ENCODE measurements at regions not wholly inside any gene's neighbourhood (a gene's known extent, or its start where the extent isn't known, plus 50 kb on each side); places are given as distances from the start of the nearest gene placed in this dataset.

DNA sequence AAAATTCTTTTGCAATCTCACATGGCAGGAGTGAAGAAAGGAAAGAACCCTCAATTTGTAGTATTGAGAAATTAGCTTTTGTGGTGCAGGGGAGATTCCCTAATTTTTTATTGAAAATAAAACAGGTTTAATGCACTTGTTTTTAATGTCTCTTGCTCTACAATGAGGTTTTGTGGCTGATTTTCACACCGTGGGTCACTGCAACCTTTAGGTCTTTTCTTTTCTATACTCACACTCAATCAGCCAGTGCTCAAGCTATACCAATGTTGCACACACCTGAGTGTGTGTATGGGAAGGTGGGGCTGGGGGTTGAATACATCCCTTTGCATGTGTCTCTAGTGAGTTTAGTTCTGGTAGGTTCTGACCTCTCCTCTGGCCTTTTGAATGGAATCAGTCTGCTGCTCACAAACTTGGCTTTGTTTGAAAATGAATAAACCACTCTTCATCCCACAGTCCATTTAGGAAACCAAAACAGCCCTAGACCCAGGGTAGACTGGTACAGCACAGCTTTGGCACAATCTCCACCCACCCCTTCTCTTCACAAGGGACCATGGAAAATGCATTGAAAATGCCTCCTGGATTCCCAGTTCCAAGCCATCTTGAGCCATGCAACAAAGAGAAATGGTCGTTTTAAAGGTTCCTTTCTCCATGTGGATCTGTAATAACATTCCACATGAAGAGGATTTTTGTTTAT, 411.5 kb downstream of the SFMBT2 start:
- no peak for DNase-seq (ENCODE audit: low read depth, low spot score)
- no peak for ATAC-seq
- H2AFZ ChIP-seq (ENCODE audit: low read depth, low read length, poor library complexity, severe bottlenecking): no peak overlapping the region
- H4K20me1 ChIP-seq (ENCODE audit: insufficient read depth): no peaks in the 10 kb centered on the region
- no peak overlapping the region for H3K27ac ChIP-seq (ENCODE audit: low read depth, low read length)
- POLR2A ChIA-PET: no interaction called here
- no peak overlapping the region for H3K9ac ChIP-seq (ENCODE audit: low read length)
- no peaks in the 10 kb centered on the region for H3K79me2 ChIP-seq (ENCODE audit: insufficient read depth, low read length)
- BruUV-seq (replicated peaks): no TSS peak
- no peaks in the 10 kb centered on the region for H3K9me2 ChIP-seq (ENCODE audit: insufficient read depth)
- H3K36me3 ChIP-seq (ENCODE audit: control insufficient read depth in 1 of 2, insufficient read depth in 2 of 2, low read length in 2 of 2): no peaks in the 10 kb centered on the region
- no peaks in the 10 kb centered on the region for H3K4me1 ChIP-seq (ENCODE audit: control insufficient read depth in 1 of 2, insufficient read depth in 2 of 2, low read length in 2 of 2)
- RAD21 ChIA-PET (ENCODE audit: low non-redundant PET in 1 of 2, low total read pairs in 2 of 2, uncharacterized antibody in 2 of 2, unreplicated experiment in 2 of 2): no interaction called here
- no peak overlapping the region for H3K4me2 ChIP-seq (ENCODE audit: low read length)
- TF ChIP-seq EGR1 (IDR thresholded peaks at IDR 0.05; ENCODE audit: low read depth): no peak
- no peak for TF ChIP-seq POLR2AphosphoS5 (IDR thresholded peaks at IDR 0.05; ENCODE audit: low read depth, low read length)
- TF ChIP-seq, protein P1, sequence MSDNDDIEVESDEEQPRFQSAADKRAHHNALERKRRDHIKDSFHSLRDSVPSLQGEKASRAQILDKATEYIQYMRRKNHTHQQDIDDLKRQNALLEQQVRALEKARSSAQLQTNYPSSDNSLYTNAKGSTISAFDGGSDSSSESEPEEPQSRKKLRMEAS (IDR thresholded peaks at IDR 0.05): no peak
- TF ChIP-seq RAD21 (IDR thresholded peaks at IDR 0.05; ENCODE audit: low read depth): no peak
- no peak for TF ChIP-seq POLR2A (IDR thresholded peaks at IDR 0.05; ENCODE audit: borderline replicate concordance, extremely low read depth, insufficient read depth, insufficient read length)
- TF ChIP-seq ELF1 (IDR thresholded peaks at IDR 0.05; ENCODE audit: borderline replicate concordance, low read depth): no peak
- no peak for TF ChIP-seq JUND (IDR thresholded peaks at IDR 0.05)
- TF ChIP-seq EZH2 (IDR thresholded peaks at IDR 0.05): no peak
- no peak for TF ChIP-seq CEBPB (IDR thresholded peaks at IDR 0.05; ENCODE audit: low read depth)
- TF ChIP-seq SRF (IDR thresholded peaks at IDR 0.05; ENCODE audit: low read depth): no peak
- TF ChIP-seq, protein P2, sequence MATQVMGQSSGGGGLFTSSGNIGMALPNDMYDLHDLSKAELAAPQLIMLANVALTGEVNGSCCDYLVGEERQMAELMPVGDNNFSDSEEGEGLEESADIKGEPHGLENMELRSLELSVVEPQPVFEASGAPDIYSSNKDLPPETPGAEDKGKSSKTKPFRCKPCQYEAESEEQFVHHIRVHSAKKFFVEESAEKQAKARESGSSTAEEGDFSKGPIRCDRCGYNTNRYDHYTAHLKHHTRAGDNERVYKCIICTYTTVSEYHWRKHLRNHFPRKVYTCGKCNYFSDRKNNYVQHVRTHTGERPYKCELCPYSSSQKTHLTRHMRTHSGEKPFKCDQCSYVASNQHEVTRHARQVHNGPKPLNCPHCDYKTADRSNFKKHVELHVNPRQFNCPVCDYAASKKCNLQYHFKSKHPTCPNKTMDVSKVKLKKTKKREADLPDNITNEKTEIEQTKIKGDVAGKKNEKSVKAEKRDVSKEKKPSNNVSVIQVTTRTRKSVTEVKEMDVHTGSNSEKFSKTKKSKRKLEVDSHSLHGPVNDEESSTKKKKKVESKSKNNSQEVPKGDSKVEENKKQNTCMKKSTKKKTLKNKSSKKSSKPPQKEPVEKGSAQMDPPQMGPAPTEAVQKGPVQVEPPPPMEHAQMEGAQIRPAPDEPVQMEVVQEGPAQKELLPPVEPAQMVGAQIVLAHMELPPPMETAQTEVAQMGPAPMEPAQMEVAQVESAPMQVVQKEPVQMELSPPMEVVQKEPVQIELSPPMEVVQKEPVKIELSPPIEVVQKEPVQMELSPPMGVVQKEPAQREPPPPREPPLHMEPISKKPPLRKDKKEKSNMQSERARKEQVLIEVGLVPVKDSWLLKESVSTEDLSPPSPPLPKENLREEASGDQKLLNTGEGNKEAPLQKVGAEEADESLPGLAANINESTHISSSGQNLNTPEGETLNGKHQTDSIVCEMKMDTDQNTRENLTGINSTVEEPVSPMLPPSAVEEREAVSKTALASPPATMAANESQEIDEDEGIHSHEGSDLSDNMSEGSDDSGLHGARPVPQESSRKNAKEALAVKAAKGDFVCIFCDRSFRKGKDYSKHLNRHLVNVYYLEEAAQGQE (IDR thresholded peaks at IDR 0.05; ENCODE audit: low read depth): no peak
- no peak for TF ChIP-seq ZFX (IDR thresholded peaks at IDR 0.05)
- no peak for TF ChIP-seq TCF7L2 (IDR thresholded peaks at IDR 0.05; ENCODE audit: borderline replicate concordance, extremely low read depth, insufficient read depth, insufficient read length)
- TF ChIP-seq SP1 (IDR thresholded peaks at IDR 0.05; ENCODE audit: low read depth): no peak
- no peak for TF ChIP-seq YY1 (IDR thresholded peaks at IDR 0.05; ENCODE audit: extremely low read depth, insufficient replicate concordance, low read depth, low read length)
- TF ChIP-seq CBX3 (IDR thresholded peaks at IDR 0.05; ENCODE audit: low read depth): no peak
- no peak for TF ChIP-seq FOSL1 (IDR thresholded peaks at IDR 0.05; ENCODE audit: low read depth)
- TF ChIP-seq SIN3A (IDR thresholded peaks at IDR 0.05; ENCODE audit: low read depth): no peak
- no peak for TF ChIP-seq ZNF274 (IDR thresholded peaks at IDR 0.05; ENCODE audit: low read depth, low read length)
- TF ChIP-seq, protein P3, sequence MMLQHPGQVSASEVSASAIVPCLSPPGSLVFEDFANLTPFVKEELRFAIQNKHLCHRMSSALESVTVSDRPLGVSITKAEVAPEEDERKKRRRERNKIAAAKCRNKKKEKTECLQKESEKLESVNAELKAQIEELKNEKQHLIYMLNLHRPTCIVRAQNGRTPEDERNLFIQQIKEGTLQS (IDR thresholded peaks at IDR 0.05): no peak
- CTCF ChIA-PET: no interaction called here
- H3K4me3 ChIP-seq (replicated peaks in 1 of 2; ENCODE audit: low read depth in 1 of 2, low read length in 2 of 2): no peak overlapping the region
- intact Hi-C loops (cut with micrococcal nuclease): no loop called here
- no peaks in the 10 kb centered on the region for H3K9me3 ChIP-seq (ENCODE audit: control insufficient read depth in 1 of 2, insufficient read depth in 1 of 2, low read depth in 1 of 2, low read length in 2 of 2)
- H3K27me3 ChIP-seq (ENCODE audit: insufficient read depth, low read length): no peaks in the 10 kb centered on the region; the same call in 1 of the 2 replicates

Measured in HCT116 (cell line).